ENCODE measurements at regions not wholly inside any gene's neighbourhood (a gene's known extent, or its start where the extent isn't known, plus 50 kb on each side); places are given as distances from the start of the nearest gene placed in this dataset.
A peak's percentile ranks its signal among the peaks of the same experiment; 100 is the strongest.

GRCh38 chr13:31890946-31891345 lies 140.6 kb upstream of the FRY start:
- no peak overlapping the region for H3K27ac ChIP-seq
- intact Hi-C loops (cut with DNase I) = no loop called here
- WGBS, 2 donors = 52 to 60% methylated on average over 5 of the region's 5 CpGs

DNA sequence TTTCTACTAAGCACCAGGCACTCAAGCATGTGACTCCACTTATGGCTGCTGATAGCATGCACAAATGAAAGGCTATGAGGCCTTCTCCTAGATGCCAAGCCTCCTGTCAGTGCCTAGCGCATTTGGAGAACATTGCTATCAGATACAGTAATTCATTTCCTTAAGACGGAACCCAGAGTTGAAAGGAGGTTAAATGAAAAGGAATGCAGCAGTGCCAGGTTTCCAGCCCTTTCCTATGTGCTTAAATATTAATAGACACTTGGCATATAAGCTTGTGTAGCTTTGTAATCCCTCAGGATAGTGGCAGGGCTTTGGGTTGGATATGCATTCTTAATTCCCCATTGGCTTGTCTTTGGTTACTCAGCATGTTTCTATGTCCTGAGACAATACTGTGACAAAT lies 140.1 kb upstream of the FRY start:
- intact Hi-C loops (cut with DNase I) = no loop called here
- peak; percentile 25 to 34 for DNase-seq
- no peaks in the 10 kb centered on the region for H3K27me3 ChIP-seq
- WGBS, 2 donors = 45 to 50% methylated on average over 2 of the region's 2 CpGs
- peak overlapping the region in 1 of 3 donors; percentile 10 for H3K27ac ChIP-seq
- no peaks in the 10 kb centered on the region for H3K36me3 ChIP-seq
- peaks cover 3 to 13% of the 10 kb centered on the region in 2 donors for H3K4me1 ChIP-seq
- no peak overlapping the region for H3K4me3 ChIP-seq (replicated peaks in 1 of 3)
- TF ChIP-seq CTCF (IDR thresholded peaks at IDR 0.05) (no peak), POLR2A (IDR thresholded peaks at IDR 0.05) (no peak)
- no peaks in the 10 kb centered on the region for H3K9me3 ChIP-seq

More at GRCh38 chr13:31890946-31891345, 140.6 kb upstream of the FRY start:
- no peak overlapping the region for H3K4me3 ChIP-seq (replicated peaks in 1 of 3)
- H3K4me1 ChIP-seq = peaks cover 6 to 18% of the 10 kb centered on the region in 2 donors
- TF ChIP-seq CTCF (IDR thresholded peaks at IDR 0.05) (no peak), POLR2A (IDR thresholded peaks at IDR 0.05) (no peak)
- H3K36me3 ChIP-seq = no peaks in the 10 kb centered on the region
- H3K27me3 ChIP-seq = no peaks in the 10 kb centered on the region
- no peaks in the 10 kb centered on the region for H3K9me3 ChIP-seq
- no peak for DNase-seq

DNA sequence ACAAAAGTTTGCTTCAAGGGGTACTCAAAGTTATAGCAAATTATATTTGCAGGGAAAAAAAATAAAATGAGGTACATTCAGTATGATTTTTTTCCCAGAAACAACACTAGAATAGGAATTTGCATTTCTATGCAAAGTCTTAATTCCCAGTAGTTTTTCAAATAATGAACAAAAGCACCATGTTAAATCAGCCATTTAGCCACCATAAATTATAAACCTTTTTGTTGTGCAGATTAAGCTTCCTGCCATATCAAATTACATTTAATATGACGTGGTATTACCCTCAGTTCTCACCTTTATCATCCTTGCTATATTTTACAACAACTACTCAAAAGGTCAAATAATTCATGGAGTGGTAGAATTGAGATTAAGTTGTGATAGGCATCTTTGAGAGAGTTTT lies 136.6 kb upstream of the FRY start:
- H3K4me3 ChIP-seq (replicated peaks in 1 of 3) = no peak overlapping the region
- H3K9me3 ChIP-seq = no peaks in the 10 kb centered on the region
- no peaks in the 10 kb centered on the region for H3K27me3 ChIP-seq
- WGBS, 2 donors = 83 to 85% methylated on average over 1 of the region's 1 CpG
- TF ChIP-seq POLR2A (IDR thresholded peaks at IDR 0.05) (no peak), CTCF (IDR thresholded peaks at IDR 0.05) (no peak)
- DNase-seq = no peak
- peaks cover 3 to 11% of the 10 kb centered on the region in 2 donors for H3K4me1 ChIP-seq
- no peak overlapping the region for H3K27ac ChIP-seq
- H3K36me3 ChIP-seq = no peaks in the 10 kb centered on the region
- intact Hi-C loops (cut with DNase I) = no loop called here

GRCh38 chr13:31895691-31896090 lies 135.9 kb upstream of the FRY start:
- intact Hi-C loops (cut with DNase I) = no loop called here
- Histone ChIP-seq H3K4me3 (replicated peaks in 1 of 3) (no peak overlapping the region), H3K27me3 (no peaks in the 10 kb centered on the region), H3K4me1 (peaks cover 3 to 11% of the 10 kb centered on the region in 2 donors), H3K27ac (no peak overlapping the region), H3K36me3 (no peaks in the 10 kb centered on the region), H3K9me3 (no peaks in the 10 kb centered on the region)
- TF ChIP-seq POLR2A (IDR thresholded peaks at IDR 0.05) (no peak), CTCF (IDR thresholded peaks at IDR 0.05) (no peak)
- 88 to 89% methylated on average over 3 of the region's 3 CpGs for WGBS, 2 donors
- no peak for DNase-seq

GRCh38 chr13:31896427-31896826 lies 135.1 kb upstream of the FRY start:
- no peaks in the 10 kb centered on the region for H3K27me3 ChIP-seq
- WGBS, 2 donors = 26 to 48% methylated on average over 2 of the region's 2 CpGs
- peaks cover 2 to 7% of the 10 kb centered on the region in 2 donors for H3K4me1 ChIP-seq
- TF ChIP-seq POLR2A (IDR thresholded peaks at IDR 0.05) = no peak
- TF ChIP-seq CTCF (IDR thresholded peaks at IDR 0.05) = no peak
- H3K36me3 ChIP-seq = no peaks in the 10 kb centered on the region
- H3K4me3 ChIP-seq (replicated peaks in 1 of 3) = no peak overlapping the region
- DNase-seq = no peak
- no peaks in the 10 kb centered on the region for H3K9me3 ChIP-seq
- H3K27ac ChIP-seq = no peak overlapping the region
- intact Hi-C loops (cut with DNase I) = no loop called here
